Ishikawa (cell line): ENCODE measurements at regions not wholly inside any gene's neighbourhood (a gene's known extent, or its start where the extent isn't known, plus 50 kb on each side); places are given as distances from the start of the nearest gene placed in this dataset.

ENCODE experiments used
- CEBPB ChIP-seq: IDR thresholded peaks from 2 replicates; pipeline ENCODE4 v1.6.1; 2012
- RAD21 ChIP-seq: IDR thresholded peaks from 2 replicates; pipeline ENCODE4 v1.6.1; 2012; ENCODE audit warnings: low read depth
- TAF1 ChIP-seq: IDR thresholded peaks from 2 replicates; pipeline ENCODE4 v1.6.1; 2012; ENCODE audit warnings: low read depth, mild to moderate bottlenecking

- TF ChIP-seq CEBPB (no peak), RAD21 (no peak), TAF1 (no peak)
Observed at GRCh38 chrX:13470685-13470977, 98.8 kb upstream of the EGFL6 start.
